MM.1S (cell line): ENCODE measurements at regions not wholly inside any gene's neighbourhood (a gene's known extent, or its start where the extent isn't known, plus 50 kb on each side); places are given as distances from the start of the nearest gene placed in this dataset.
A peak's percentile ranks its signal among the peaks of the same experiment; 100 is the strongest.

ENCODE experiments used
- DNase-seq: peaks from one replicate; pipeline ENCODE4 v3.0.0-alpha.2; 2015
- H2AFZ ChIP-seq: fragments of 300-600 bp; sonication (generic); 2 replicates; pipeline ENCODE4 v1.6.0; 2016; ENCODE audit warnings: antibody characterized with exemption, low read length
- H3F3A ChIP-seq: fragments of 300-600 bp; sonication (generic); 2 replicates; pipeline ENCODE4 v1.6.1; 2016; ENCODE audit warnings: mild to moderate bottlenecking, antibody characterized with exemption, low read length, moderate library complexity, mixed read lengths; ENCODE audit not compliant: insufficient read depth
- H3K27ac ChIP-seq: fragments of 300-600 bp; sonication (generic); 2 replicates; pipeline ENCODE4 v1.5.1; 2016; ENCODE audit warnings: mild to moderate bottlenecking, low read length
- H3K27me3 ChIP-seq: fragments of 300-600 bp; sonication (generic); replicated peaks from 2 replicates; pipeline ENCODE4 v1.6.0; 2016; ENCODE audit warnings: low read length; ENCODE audit not compliant: insufficient read depth
- H3K36me3 ChIP-seq: fragments of 300-600 bp; sonication (generic); replicated peaks from 2 replicates; pipeline ENCODE4 v1.6.1; 2016; ENCODE audit warnings: mild to moderate bottlenecking, low read length, mixed read lengths; ENCODE audit not compliant: insufficient read depth
- H3K4me1 ChIP-seq: fragments of 300-600 bp; sonication (generic); 2 replicates; pipeline ENCODE4 v1.6.1; 2016; ENCODE audit warnings: low read length, mixed read lengths
- H3K4me2 ChIP-seq: fragments of 300-600 bp; sonication (generic); 2 replicates; pipeline ENCODE4 v1.6.0; 2016; ENCODE audit warnings: low read depth, low read length
- H3K4me3 ChIP-seq: fragments of 300-600 bp; sonication (generic); 2 replicates; pipeline ENCODE4 v1.5.1; 2016; ENCODE audit warnings: low read length, mixed read lengths
- H3K79me2 ChIP-seq: fragments of 300-600 bp; sonication (generic); 2 replicates; pipeline ENCODE4 v1.6.1; 2016; ENCODE audit warnings: mixed run types, low read length, mixed read lengths
- H3K9ac ChIP-seq: fragments of 300-600 bp; sonication (generic); 2 replicates; pipeline ENCODE4 v1.6.1; 2016; ENCODE audit warnings: low read length, mixed read lengths
- H3K9me2 ChIP-seq: fragments of 300-600 bp; sonication (generic); replicated peaks from 2 replicates; pipeline ENCODE4 v1.6.1; 2016; ENCODE audit warnings: mild to moderate bottlenecking, low read length, mixed read lengths; ENCODE audit not compliant: insufficient read depth
- H3K9me3 ChIP-seq: fragments of 300-600 bp; sonication (generic); replicated peaks from 2 replicates; pipeline ENCODE4 v1.6.1; 2016; ENCODE audit warnings: mild to moderate bottlenecking, low read length, mixed read lengths; ENCODE audit not compliant: insufficient read depth
- H4K20me1 ChIP-seq: fragments of 300-600 bp; sonication (generic); 2 replicates; pipeline ENCODE4 v1.6.1; 2016; ENCODE audit warnings: mild to moderate bottlenecking, low read length, moderate library complexity, mixed read lengths; ENCODE audit not compliant: insufficient read depth
- EZH2 ChIP-seq: fragments of 300-600 bp; sonication (generic); optimal IDR thresholded peaks from 2 replicates; pipeline ENCODE3; 2017; ENCODE audit warnings: low read depth, mild to moderate bottlenecking, antibody characterized with exemption, low read length, mixed read lengths
- EZH2phosphoT487 ChIP-seq: fragments of 300-600 bp; sonication (generic); IDR thresholded peaks from 2 replicates; pipeline ENCODE4 v1.6.1; 2018; ENCODE audit warnings: antibody characterized with exemption, low read length
- TF ChIP-seq, protein P1 (sequence below): fragments of 300-600 bp; sonication (generic); IDR thresholded peaks from 2 replicates; pipeline ENCODE4 v1.5.1; 2016; ENCODE audit warnings: antibody characterized with exemption, low read length, mixed read lengths

DNA sequence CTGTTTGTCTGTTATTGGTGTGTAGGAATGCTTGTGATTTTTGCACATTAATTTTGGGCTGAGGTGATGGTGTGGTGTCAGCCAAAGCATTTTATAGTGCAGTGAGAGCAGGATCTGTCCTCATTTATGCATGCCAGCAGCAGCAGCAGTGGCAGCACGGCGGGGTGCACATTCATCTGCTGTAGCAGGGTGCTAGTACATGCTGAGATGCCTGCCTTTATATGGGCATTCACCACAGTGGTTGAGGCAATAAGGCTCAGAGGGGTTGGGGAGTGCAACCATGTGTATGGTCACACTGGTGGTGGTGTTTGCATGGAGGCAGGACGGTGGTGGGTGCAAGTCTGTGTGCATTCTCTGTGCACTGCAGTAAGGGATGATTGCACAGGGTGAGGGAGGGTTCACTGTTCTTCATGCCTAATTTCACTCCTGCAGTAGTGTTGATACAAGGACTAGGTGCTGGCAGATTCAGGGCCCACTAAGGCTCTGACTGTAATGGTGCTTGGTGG lies 129.3 kb upstream of the SYNCRIP start:
- H3K27ac ChIP-seq: no peak overlapping the region
- no peaks in the 10 kb centered on the region for H3K9me2 ChIP-seq
- H3K9ac ChIP-seq: no peak overlapping the region
- H3K4me1 ChIP-seq: no peaks in the 10 kb centered on the region
- no peaks in the 10 kb centered on the region for H4K20me1 ChIP-seq
- TF ChIP-seq, protein P1, sequence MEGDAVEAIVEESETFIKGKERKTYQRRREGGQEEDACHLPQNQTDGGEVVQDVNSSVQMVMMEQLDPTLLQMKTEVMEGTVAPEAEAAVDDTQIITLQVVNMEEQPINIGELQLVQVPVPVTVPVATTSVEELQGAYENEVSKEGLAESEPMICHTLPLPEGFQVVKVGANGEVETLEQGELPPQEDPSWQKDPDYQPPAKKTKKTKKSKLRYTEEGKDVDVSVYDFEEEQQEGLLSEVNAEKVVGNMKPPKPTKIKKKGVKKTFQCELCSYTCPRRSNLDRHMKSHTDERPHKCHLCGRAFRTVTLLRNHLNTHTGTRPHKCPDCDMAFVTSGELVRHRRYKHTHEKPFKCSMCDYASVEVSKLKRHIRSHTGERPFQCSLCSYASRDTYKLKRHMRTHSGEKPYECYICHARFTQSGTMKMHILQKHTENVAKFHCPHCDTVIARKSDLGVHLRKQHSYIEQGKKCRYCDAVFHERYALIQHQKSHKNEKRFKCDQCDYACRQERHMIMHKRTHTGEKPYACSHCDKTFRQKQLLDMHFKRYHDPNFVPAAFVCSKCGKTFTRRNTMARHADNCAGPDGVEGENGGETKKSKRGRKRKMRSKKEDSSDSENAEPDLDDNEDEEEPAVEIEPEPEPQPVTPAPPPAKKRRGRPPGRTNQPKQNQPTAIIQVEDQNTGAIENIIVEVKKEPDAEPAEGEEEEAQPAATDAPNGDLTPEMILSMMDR: no peak
- TF ChIP-seq EZH2 (no peak), EZH2phosphoT487 (no peak)
- no peaks in the 10 kb centered on the region for H3F3A ChIP-seq
- H3K9me3 ChIP-seq: no peaks in the 10 kb centered on the region
- no peak overlapping the region for H3K4me3 ChIP-seq
- no peaks in the 10 kb centered on the region for H3K36me3 ChIP-seq
- H3K27me3 ChIP-seq: no peaks in the 10 kb centered on the region
- H2AFZ ChIP-seq: no peak overlapping the region
- no peaks in the 10 kb centered on the region for H3K79me2 ChIP-seq
- DNase-seq: no peak
- H3K4me2 ChIP-seq: no peak overlapping the region

DNA sequence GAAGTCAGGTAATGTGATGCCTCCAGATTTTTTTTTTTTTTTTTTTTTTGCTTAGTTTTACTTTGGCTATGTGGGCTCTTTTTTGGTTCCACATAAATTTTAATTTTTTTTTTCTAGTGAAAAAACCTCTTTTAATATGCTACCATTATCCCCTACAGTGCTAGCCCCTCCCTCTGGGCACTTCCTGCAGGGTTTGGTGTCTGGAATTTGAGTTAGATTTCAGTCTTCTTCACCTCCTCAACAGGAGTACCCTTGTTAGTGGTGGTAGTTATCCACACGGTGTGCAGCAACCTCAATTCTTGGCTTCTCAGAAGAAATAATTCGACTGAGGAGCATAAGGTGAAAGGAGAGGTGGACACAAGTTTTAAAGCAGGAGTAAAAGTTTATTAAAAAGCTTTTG lies 128.8 kb upstream of the SYNCRIP start:
- H3K4me3 ChIP-seq: no peak overlapping the region
- H3K4me1 ChIP-seq: no peaks in the 10 kb centered on the region
- H3F3A ChIP-seq: no peaks in the 10 kb centered on the region
- DNase-seq: no peak
- no peak overlapping the region for H3K9ac ChIP-seq
- no peak overlapping the region for H3K4me2 ChIP-seq
- H3K9me3 ChIP-seq: no peaks in the 10 kb centered on the region
- no peaks in the 10 kb centered on the region for H3K79me2 ChIP-seq
- no peak overlapping the region for H2AFZ ChIP-seq
- no peaks in the 10 kb centered on the region for H4K20me1 ChIP-seq
- H3K36me3 ChIP-seq: no peaks in the 10 kb centered on the region
- no peak overlapping the region for H3K27ac ChIP-seq
- H3K27me3 ChIP-seq: no peaks in the 10 kb centered on the region
- no peaks in the 10 kb centered on the region for H3K9me2 ChIP-seq
- TF ChIP-seq EZH2phosphoT487 (no peak), EZH2 (no peak)
- TF ChIP-seq, protein P1: no peak

DNA sequence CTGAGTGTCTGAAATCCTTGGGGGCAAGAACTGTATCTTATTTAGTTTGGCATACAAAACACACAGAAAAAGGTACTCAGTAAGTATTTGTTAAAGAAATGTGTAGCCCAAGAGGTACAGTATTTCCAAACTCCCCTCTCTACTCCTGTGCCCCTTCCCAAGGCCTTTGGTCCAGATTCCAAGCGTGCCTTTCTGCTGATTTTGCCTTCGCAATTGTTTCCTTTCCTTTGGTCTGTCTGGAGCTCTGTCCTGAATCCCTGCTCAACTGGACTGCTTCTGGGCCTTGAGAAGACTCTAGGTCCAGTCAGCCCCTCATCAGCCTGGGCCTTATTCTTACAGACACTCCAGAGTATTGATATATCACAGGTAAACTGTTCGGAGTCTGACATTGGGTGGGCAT lies 122.2 kb upstream of the SYNCRIP start:
- H3K9me2 ChIP-seq: no peaks in the 10 kb centered on the region
- H3K9me3 ChIP-seq: no peaks in the 10 kb centered on the region
- no peaks in the 10 kb centered on the region for H3K27me3 ChIP-seq
- H3K9ac ChIP-seq: no peak overlapping the region
- no peak overlapping the region for H3K4me3 ChIP-seq
- DNase-seq: no peak
- H3K4me2 ChIP-seq: no peak overlapping the region
- H2AFZ ChIP-seq: no peak overlapping the region
- no peaks in the 10 kb centered on the region for H3F3A ChIP-seq
- no peaks in the 10 kb centered on the region for H3K4me1 ChIP-seq
- H3K79me2 ChIP-seq: no peaks in the 10 kb centered on the region
- no peaks in the 10 kb centered on the region for H3K36me3 ChIP-seq
- no peak for TF ChIP-seq EZH2
- TF ChIP-seq, protein P1: no peak
- no peak for TF ChIP-seq EZH2phosphoT487
- no peaks in the 10 kb centered on the region for H4K20me1 ChIP-seq
- H3K27ac ChIP-seq: no peak overlapping the region

GRCh38 chr6:85756982-85757381 lies 114.3 kb upstream of the SYNCRIP start:
- Histone ChIP-seq H3K4me2 (no peak overlapping the region), H4K20me1 (no peaks in the 10 kb centered on the region), H3K27ac (no peak overlapping the region), H3K9ac (no peak overlapping the region), H3K27me3 (no peaks in the 10 kb centered on the region), H2AFZ (no peak overlapping the region), H3K36me3 (no peaks in the 10 kb centered on the region), H3K4me3 (no peak overlapping the region), H3K9me3 (no peaks in the 10 kb centered on the region), H3F3A (no peaks in the 10 kb centered on the region), H3K79me2 (no peaks in the 10 kb centered on the region), H3K9me2 (no peaks in the 10 kb centered on the region), H3K4me1 (no peaks in the 10 kb centered on the region)
- no peak for TF ChIP-seq EZH2phosphoT487
- TF ChIP-seq, protein P1: peak; percentile 51
- DNase-seq: peak; percentile 51
